Esophagus muscularis mucosa (tissue), 2 donors: ENCODE measurements at regions not wholly inside any gene's neighbourhood (a gene's known extent, or its start where the extent isn't known, plus 50 kb on each side); places are given as distances from the start of the nearest gene placed in this dataset.

Source experiments
- POLR2A ChIP-seq: fragments of 450-650 bp; IDR thresholded peaks from one replicate; pipeline ENCODE4 v1.6.1; 2017; ENCODE audit warnings: antibody characterized with exemption, moderate library complexity, mild to moderate bottlenecking, low read depth
- POLR2AphosphoS5 ChIP-seq, 2 donors: sonication (generic); formaldehyde crosslinking; IDR thresholded peaks; one replicate each; pipeline ENCODE4 v1.6.1; 2017; ENCODE audit warnings: antibody characterized with exemption in 2 of 2

GRCh38 chr1:177385760-177386698 is 215.3 kb downstream of the BRINP2 start:
- TF ChIP-seq POLR2AphosphoS5 (IDR thresholded peaks at IDR 0.05): no peak
- no peak for TF ChIP-seq POLR2A
